GM12878 (cell line): ENCODE measurements at regions not wholly inside any gene's neighbourhood (a gene's known extent, or its start where the extent isn't known, plus 50 kb on each side); places are given as distances from the start of the nearest gene placed in this dataset.

Experiments
- ATAC-seq: fragments of 200-7000 bp; cut with Tn5 transposase; 3 replicates; pipeline ENCODE4 v1.9.1; 2020; ENCODE audit warnings: mild to moderate bottlenecking, moderate library complexity
- BruUV-seq: library from RNA; stranded (reverse); fragments of 400-500 nt; replicated peaks from 2 replicates; lab custom pipeline; 2021; lab: Mats Ljungman, UMichigan
- CTCF ChIA-PET: fragments of 300-600 bp; sonication (Branson Sonifier 250); formaldehyde crosslinking; extraction: SDS; loops from one replicate; lab custom pipeline; 2021; ENCODE audit warnings: inconsistent platforms; lab: Yijun Ruan, JAX
- POLR2A ChIA-PET: fragments of 350-600 bp; formaldehyde crosslinking; extraction: SDS; loops from one replicate; lab custom pipeline; 2021; ENCODE audit warnings: inconsistent platforms; lab: Charles Lee
- RAD21 ChIA-PET: fragments of 300-600 bp; sonication (Branson Sonifier 250); formaldehyde crosslinking; loops from one replicate; lab custom pipeline; 2023; ENCODE audit warnings: antibody characterized with exemption; ENCODE audit not compliant: unreplicated experiment; lab: Charles Lee
- SMC1A ChIA-PET: fragments of 300-600 bp; sonication (Branson Sonifier 250); formaldehyde crosslinking; loops from one replicate; lab custom pipeline; 2023; ENCODE audit not compliant: unreplicated experiment, uncharacterized antibody; lab: Charles Lee
- DNase-seq: peaks from one replicate; pipeline ENCODE4 v3.0.0-alpha.2; 2011; ENCODE audit warnings: low read depth, low spot score
- FAIRE-seq: peaks from 3 replicates; lab custom pipeline; 2011; peaks lifted over from hg19 to GRCh38; lab: Jason Lieb, UNC
- H2AFZ ChIP-seq: 2 replicates; pipeline ENCODE4 v1.6.0; 2011; ENCODE audit warnings: low read depth, low read length, control low read depth; ENCODE audit not compliant: control insufficient read depth
- H3K27ac ChIP-seq: 2 replicates; pipeline ENCODE4 v1.5.1; 2011; ENCODE audit warnings: control low read depth; ENCODE audit not compliant: control insufficient read depth, insufficient read depth
- H3K27me3 ChIP-seq, 2 experiments: replicated peaks in 1 of 2; 2 replicates each; pipeline versions ENCODE4 v1.6.0 to v1.6.1; 2011; ENCODE audit warnings: low read length in 1 of 2; ENCODE audit not compliant: control insufficient read depth in 2 of 2, insufficient read depth in 2 of 2
- H3K36me3 ChIP-seq, 2 experiments: 2 replicates each; pipeline ENCODE4 v1.5.1; 2011; ENCODE audit warnings: low read length in 1 of 2; ENCODE audit not compliant: control insufficient read depth in 2 of 2, insufficient read depth in 2 of 2
- H3K4me1 ChIP-seq: 2 replicates; pipeline ENCODE4 v1.6.1; 2011; ENCODE audit warnings: mild to moderate bottlenecking, low read length, moderate library complexity, mixed read lengths; ENCODE audit not compliant: control insufficient read depth, insufficient read depth
- H3K4me2 ChIP-seq: 2 replicates; pipeline ENCODE4 v1.6.0; 2011; ENCODE audit warnings: control low read depth; ENCODE audit not compliant: control insufficient read depth, insufficient read depth
- H3K4me3 ChIP-seq: fragments of 200-600 bp; sonication (generic); 2 replicates; pipeline ENCODE4 v1.5.1; 2016
- H3K79me2 ChIP-seq: 2 replicates; pipeline ENCODE4 v1.6.0; 2011; ENCODE audit warnings: low read length; ENCODE audit not compliant: control insufficient read depth, insufficient read depth
- H3K9ac ChIP-seq: 2 replicates; pipeline ENCODE4 v1.8.0; 2011; ENCODE audit warnings: low read length, control low read depth, mixed read lengths; ENCODE audit not compliant: control insufficient read depth, insufficient read depth
- H3K9me3 ChIP-seq: replicated peaks from 3 replicates; pipeline ENCODE4 v1.5.1; 2011; ENCODE audit warnings: mild to moderate bottlenecking, low read length; ENCODE audit not compliant: control insufficient read depth, insufficient read depth
- H4K20me1 ChIP-seq: 2 replicates; pipeline ENCODE4 v1.6.0; 2011; ENCODE audit not compliant: control insufficient read depth, insufficient read depth
- ASH2L ChIP-seq: fragments of 300-600, 200-600 bp; sonication (generic); IDR thresholded peaks from 2 replicates; pipeline ENCODE4 v1.6.1; 2017; ENCODE audit warnings: low read depth, mild to moderate bottlenecking, borderline replicate concordance
- CBX5 ChIP-seq: sonication (generic); IDR thresholded peaks from 2 replicates; pipeline ENCODE4 v1.6.1; 2016; ENCODE audit warnings: low read depth, moderate library complexity, mild to moderate bottlenecking, inconsistent platforms
- ETV6 ChIP-seq, 2 experiments: fragments of 450-650 bp in 1 of 2; IDR thresholded peaks in 1 of 2; conservative IDR thresholded peaks in 1 of 2; 2 replicates each; pipeline ENCODE4 v1.6.1; 2014; ENCODE audit warnings: antibody characterized with exemption in 1 of 2, borderline replicate concordance in 1 of 2, low read depth in 1 of 2, mild to moderate bottlenecking in 1 of 2, moderate library complexity in 1 of 2
- JUNB ChIP-seq: IDR thresholded peaks from 2 replicates; pipeline ENCODE4 v1.6.1; 2016; ENCODE audit warnings: antibody characterized with exemption, mild to moderate bottlenecking
- NFIC ChIP-seq: IDR thresholded peaks from 2 replicates; pipeline ENCODE4 v1.6.1; 2012; ENCODE audit warnings: low read depth, mild to moderate bottlenecking, inconsistent platforms, low read length, moderate library complexity
- NR2F1 ChIP-seq: fragments of 450-650 bp; conservative IDR thresholded peaks from 2 replicates; pipeline ENCODE4 v1.6.1; 2017; ENCODE audit warnings: mild to moderate bottlenecking
- POLR2AphosphoS2 ChIP-seq: IDR thresholded peaks from 2 replicates; pipeline ENCODE4 v1.6.1; 2011; ENCODE audit warnings: low read depth, mild to moderate bottlenecking, low read length, improper control_type of control experiment, moderate library complexity
- RAD21 ChIP-seq: IDR thresholded peaks from 2 replicates; pipeline ENCODE4 v1.6.1; 2011; ENCODE audit warnings: mild to moderate bottlenecking, low read depth, low read length, moderate library complexity; ENCODE audit not compliant: insufficient read depth
- RUNX3 ChIP-seq: IDR thresholded peaks from 2 replicates; pipeline ENCODE4 v1.6.1; 2012; ENCODE audit warnings: low read length, inconsistent platforms
- SPI1 ChIP-seq: IDR thresholded peaks from 2 replicates; pipeline ENCODE4 v1.6.1; 2011; ENCODE audit warnings: low read depth, mild to moderate bottlenecking, low read length, moderate library complexity, borderline replicate concordance; ENCODE audit not compliant: insufficient read depth
- ZBED1 ChIP-seq: IDR thresholded peaks from 2 replicates; pipeline ENCODE4 v1.6.1; 2016; ENCODE audit warnings: borderline replicate concordance
- ZNF24 ChIP-seq: fragments of 450-650 bp; IDR thresholded peaks from 2 replicates; pipeline ENCODE4 v1.6.1; 2017; ENCODE audit warnings: antibody characterized with exemption, mild to moderate bottlenecking
- WGBS: methylation state at CpG from one replicate; pipeline ENCODE4 v1.1.6; 2016; ENCODE audit warnings: low lambda C conversion rate; ENCODE audit not compliant: insufficient replicate concordance, insufficient coverage; ENCODE audit errors: missing lambda C conversion rate; 5-methylcytosine and 5-hydroxymethylcytosine counted together
- in situ Hi-C: fragments of 300-500 bp; cut with MboI; formaldehyde crosslinking; loops from 9 replicates; pipeline ENCODE4 v1.14.3; 2018; ENCODE audit warnings: mixed read lengths
- intact Hi-C: fragments of 100-400 bp; cut with micrococcal nuclease; formaldehyde crosslinking; loops from one replicate; pipeline ENCODE4 v1.14.2; 2022; ENCODE audit not compliant: unreplicated experiment
- TF ChIP-seq, protein P1 (sequence below): fragments of 450-650 bp; IDR thresholded peaks from 2 replicates; pipeline ENCODE4 v1.6.1; 2017; ENCODE audit warnings: low read depth, mild to moderate bottlenecking, moderate library complexity
- TF ChIP-seq, protein P2 (sequence below): fragments of 450-650 bp; formaldehyde crosslinking; IDR thresholded peaks from 2 replicates; pipeline ENCODE4 v1.5.0; 2022; ENCODE audit warnings: mild to moderate bottlenecking, missing genetic modification characterization

DNA sequence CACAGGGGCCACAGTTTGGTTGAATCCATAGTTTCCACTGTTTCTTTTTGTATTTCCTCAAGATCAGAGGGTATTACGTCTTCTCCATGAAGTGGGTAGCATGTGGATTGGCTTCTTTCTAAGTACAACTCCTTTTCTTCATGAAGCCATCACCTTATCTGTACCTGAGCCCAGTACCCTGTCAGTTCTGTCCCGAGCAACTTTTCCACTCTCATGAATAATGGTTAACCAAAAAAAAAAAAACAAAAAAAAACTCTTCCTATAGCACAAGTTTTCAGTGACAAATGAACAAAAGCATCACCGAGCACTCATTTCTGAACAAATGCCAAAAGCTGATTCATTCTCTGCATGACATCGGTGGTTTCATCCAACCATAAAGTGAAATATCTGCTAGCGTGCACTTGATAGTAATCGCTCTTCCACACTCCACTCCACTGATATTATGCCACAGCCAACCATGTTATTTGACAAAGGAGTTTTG, 53.0 kb upstream of the CCDC150 start:
- Histone ChIP-seq H3K79me2 (no peaks in the 10 kb centered on the region), H3K9ac (no peak overlapping the region), H3K27me3 (peaks cover 0 to 8% of the 10 kb centered on the region in 2 experiments; a peak in 2 of 4 replicates), H3K4me2 (no peak overlapping the region), H3K9me3 (no peaks in the 10 kb centered on the region), H2AFZ (no peak overlapping the region), H3K27ac (no peak overlapping the region), H3K4me1 (no peaks in the 10 kb centered on the region), H3K36me3 (no peaks in the 10 kb centered on the region), H3K4me3 (no peak overlapping the region), H4K20me1 (no peaks in the 10 kb centered on the region)
- no peak for DNase-seq
- RAD21 ChIA-PET = no interaction called here
- TF ChIP-seq RUNX3 (peak; percentile 38), JUNB (peak; percentile 25; the same call in 1 of the 2 replicates), SPI1 (no peak)
- no TSS peak for BruUV-seq
- in situ Hi-C loops (no loop called here), intact Hi-C loops (no loop called here)
- POLR2A ChIA-PET = no interaction called here
- peak; percentile 45 for ATAC-seq
- SMC1A ChIA-PET = interaction anchor here (0.6 kb wide), 1 partner anchor 281 kb away, joined by 3 read pairs; no protein-coding TSS in a partner anchor
- CTCF ChIA-PET = interaction anchor here (0.6 kb wide), 1 partner anchor 11 kb away, joined by 4 read pairs; no protein-coding TSS in a partner anchor
- WGBS = 16% methylated on average over 6 of the region's 6 CpGs
- FAIRE-seq = no peak

DNA sequence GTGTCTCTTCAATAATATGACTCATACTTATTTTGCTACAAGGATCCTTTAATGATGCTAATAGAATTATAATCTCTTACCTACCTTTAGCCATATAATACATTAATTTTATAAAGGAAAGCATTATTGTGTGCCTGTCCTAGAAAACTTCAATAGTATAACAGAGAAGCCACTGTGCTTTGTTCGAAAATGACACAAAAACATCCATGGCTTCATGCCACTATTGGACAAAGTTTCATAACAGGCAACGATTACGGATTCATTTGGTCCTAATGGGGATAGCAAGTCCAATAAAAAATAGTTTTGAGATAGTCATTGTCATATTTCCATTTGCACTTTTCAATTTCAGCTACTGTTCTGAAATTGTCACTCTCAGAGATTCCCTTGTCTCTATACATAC, 52.5 kb upstream of the CCDC150 start:
- peaks cover 0 to 8% of the 10 kb centered on the region in 2 experiments; a peak in 2 of 4 replicates for H3K27me3 ChIP-seq
- H3K4me3 ChIP-seq = no peak overlapping the region
- ChIA-PET RAD21 (no interaction called here), SMC1A (no interaction called here), CTCF (interaction anchor here (0.6 kb wide), 1 partner anchor 11 kb away, joined by 4 read pairs; no protein-coding TSS in a partner anchor), POLR2A (no interaction called here)
- 32% methylated on average over 3 of the region's 3 CpGs for WGBS
- FAIRE-seq (no peak), DNase-seq (no peak), ATAC-seq (no peak)
- no peaks in the 10 kb centered on the region for H3K36me3 ChIP-seq
- no peak overlapping the region for H3K4me2 ChIP-seq
- in situ Hi-C loops (no loop called here), intact Hi-C loops (no loop called here)
- no TSS peak for BruUV-seq
- no peaks in the 10 kb centered on the region for H4K20me1 ChIP-seq
- H3K9ac ChIP-seq = no peak overlapping the region
- H3K4me1 ChIP-seq = no peaks in the 10 kb centered on the region
- no peak overlapping the region for H2AFZ ChIP-seq
- H3K27ac ChIP-seq = no peak overlapping the region
- H3K9me3 ChIP-seq = no peaks in the 10 kb centered on the region
- no peaks in the 10 kb centered on the region for H3K79me2 ChIP-seq
- TF ChIP-seq ZBED1 (no peak), ETV6 (conservative IDR thresholded peaks at IDR 0.05 in 1 of 2, IDR thresholded peaks at IDR 0.05 in 1 of 2; ENCODE audit: borderline replicate concordance in 1 of 2, low read depth in 1 of 2) (no peak), POLR2AphosphoS2 (no peak), ZNF24 (no peak), CBX5 (no peak), ASH2L (no peak), RAD21 (no peak), NFIC (no peak), NR2F1 (no peak)
- TF ChIP-seq, protein P1, sequence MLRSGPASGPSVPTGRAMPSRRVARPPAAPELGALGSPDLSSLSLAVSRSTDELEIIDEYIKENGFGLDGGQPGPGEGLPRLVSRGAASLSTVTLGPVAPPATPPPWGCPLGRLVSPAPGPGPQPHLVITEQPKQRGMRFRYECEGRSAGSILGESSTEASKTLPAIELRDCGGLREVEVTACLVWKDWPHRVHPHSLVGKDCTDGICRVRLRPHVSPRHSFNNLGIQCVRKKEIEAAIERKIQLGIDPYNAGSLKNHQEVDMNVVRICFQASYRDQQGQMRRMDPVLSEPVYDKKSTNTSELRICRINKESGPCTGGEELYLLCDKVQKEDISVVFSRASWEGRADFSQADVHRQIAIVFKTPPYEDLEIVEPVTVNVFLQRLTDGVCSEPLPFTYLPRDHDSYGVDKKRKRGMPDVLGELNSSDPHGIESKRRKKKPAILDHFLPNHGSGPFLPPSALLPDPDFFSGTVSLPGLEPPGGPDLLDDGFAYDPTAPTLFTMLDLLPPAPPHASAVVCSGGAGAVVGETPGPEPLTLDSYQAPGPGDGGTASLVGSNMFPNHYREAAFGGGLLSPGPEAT = no peak
- TF ChIP-seq, protein P2, sequence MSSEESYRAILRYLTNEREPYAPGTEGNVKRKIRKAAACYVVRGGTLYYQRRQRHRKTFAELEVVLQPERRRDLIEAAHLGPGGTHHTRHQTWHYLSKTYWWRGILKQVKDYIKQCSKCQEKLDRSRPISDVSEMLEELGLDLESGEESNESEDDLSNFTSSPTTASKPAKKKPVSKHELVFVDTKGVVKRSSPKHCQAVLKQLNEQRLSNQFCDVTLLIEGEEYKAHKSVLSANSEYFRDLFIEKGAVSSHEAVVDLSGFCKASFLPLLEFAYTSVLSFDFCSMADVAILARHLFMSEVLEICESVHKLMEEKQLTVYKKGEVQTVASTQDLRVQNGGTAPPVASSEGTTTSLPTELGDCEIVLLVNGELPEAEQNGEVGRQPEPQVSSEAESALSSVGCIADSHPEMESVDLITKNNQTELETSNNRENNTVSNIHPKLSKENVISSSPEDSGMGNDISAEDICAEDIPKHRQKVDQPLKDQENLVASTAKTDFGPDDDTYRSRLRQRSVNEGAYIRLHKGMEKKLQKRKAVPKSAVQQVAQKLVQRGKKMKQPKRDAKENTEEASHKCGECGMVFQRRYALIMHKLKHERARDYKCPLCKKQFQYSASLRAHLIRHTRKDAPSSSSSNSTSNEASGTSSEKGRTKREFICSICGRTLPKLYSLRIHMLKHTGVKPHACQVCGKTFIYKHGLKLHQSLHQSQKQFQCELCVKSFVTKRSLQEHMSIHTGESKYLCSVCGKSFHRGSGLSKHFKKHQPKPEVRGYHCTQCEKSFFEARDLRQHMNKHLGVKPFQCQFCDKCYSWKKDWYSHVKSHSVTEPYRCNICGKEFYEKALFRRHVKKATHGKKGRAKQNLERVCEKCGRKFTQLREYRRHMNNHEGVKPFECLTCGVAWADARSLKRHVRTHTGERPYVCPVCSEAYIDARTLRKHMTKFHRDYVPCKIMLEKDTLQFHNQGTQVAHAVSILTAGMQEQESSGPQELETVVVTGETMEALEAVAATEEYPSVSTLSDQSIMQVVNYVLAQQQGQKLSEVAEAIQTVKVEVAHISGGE = no peak
